ENCODE measurements at regions not wholly inside any gene's neighbourhood (a gene's known extent, or its start where the extent isn't known, plus 50 kb on each side); places are given as distances from the start of the nearest gene placed in this dataset.

GRCh38 chr14:86050072-86050683, 520.2 kb downstream of the FLRT2 start:
- in situ Hi-C loops (cut with MboI) (no loop called here), intact Hi-C loops (cut with micrococcal nuclease; ENCODE audit: unreplicated experiment) (no loop called here)
- SMC1A ChIA-PET (ENCODE audit: uncharacterized antibody, unreplicated experiment) = interaction anchor here (1.1 kb wide), 1 partner anchor 604 kb away, joined by 3 read pairs; no protein-coding TSS in a partner anchor
- no peak for DNase-seq (ENCODE audit: low read depth, low spot score)
- POLR2A ChIA-PET = no interaction called here
- 15% methylated on average over 2 of the region's 2 CpGs for WGBS (ENCODE audit: insufficient coverage, insufficient replicate concordance, low lambda C conversion rate, missing lambda C conversion rate)
- CTCF ChIA-PET = interaction anchor here (0.8 to 2.6 kb wide), 3 partner anchors 11 to 183 kb away, joined by 3 to 19 read pairs (median 7); no protein-coding TSS in a partner anchor
- Histone ChIP-seq H3K79me2 (ENCODE audit: control insufficient read depth, insufficient read depth, low read length) (no peaks in the 10 kb centered on the region), H3K9me3 (replicated peaks; ENCODE audit: control insufficient read depth, insufficient read depth, low read length) (no peaks in the 10 kb centered on the region; the same call in 2 of the 3 replicates), H3K27me3 (replicated peaks in 1 of 2; ENCODE audit: control insufficient read depth in 2 of 2, insufficient read depth in 2 of 2, low read length in 1 of 2) (no peaks in the 10 kb centered on the region), H4K20me1 (ENCODE audit: control insufficient read depth, insufficient read depth) (no peaks in the 10 kb centered on the region), H3K4me3 (no peak overlapping the region), H3K4me2 (ENCODE audit: control insufficient read depth, insufficient read depth) (no peak overlapping the region), H3K27ac (ENCODE audit: control insufficient read depth, insufficient read depth) (no peak overlapping the region), H3K9ac (ENCODE audit: control insufficient read depth, insufficient read depth, low read length) (no peak overlapping the region), H3K36me3 (ENCODE audit: control insufficient read depth in 2 of 2, insufficient read depth in 2 of 2, low read length in 1 of 2) (no peaks in the 10 kb centered on the region), H3K4me1 (ENCODE audit: control insufficient read depth, insufficient read depth, low read length) (no peaks in the 10 kb centered on the region), H2AFZ (ENCODE audit: control insufficient read depth, low read depth, low read length) (no peak overlapping the region)
- no peak for ATAC-seq
- no TSS peak for BruUV-seq (replicated peaks)
- RAD21 ChIA-PET (ENCODE audit: unreplicated experiment) = no interaction called here
- no peak for FAIRE-seq
- TF ChIP-seq RELB (IDR thresholded peaks at IDR 0.05; ENCODE audit: low read depth) (no peak), ZZZ3 (IDR thresholded peaks at IDR 0.05; ENCODE audit: control insufficient read depth, insufficient read length, low read depth) (no peak), EGR1 (IDR thresholded peaks at IDR 0.05; ENCODE audit: borderline replicate concordance in 1 of 2, low read depth in 2 of 2, low read length in 2 of 2) (no peak), RFX5 (IDR thresholded peaks at IDR 0.05; ENCODE audit: low read depth, low read length) (no peak), ZBTB33 (IDR thresholded peaks at IDR 0.05) (no peak), STAT3 (IDR thresholded peaks at IDR 0.05; ENCODE audit: low read depth, low read length) (no peak), KDM1A (IDR thresholded peaks at IDR 0.05; ENCODE audit: borderline replicate concordance) (no peak), ZNF217 (IDR thresholded peaks at IDR 0.05) (no peak), NFXL1 (IDR thresholded peaks at IDR 0.05; ENCODE audit: borderline replicate concordance) (no peak), MYC (IDR thresholded peaks at IDR 0.05; ENCODE audit: insufficient read depth, insufficient read length, insufficient replicate concordance, low read length, severe bottlenecking) (no peak)
- TF ChIP-seq, protein P1, sequence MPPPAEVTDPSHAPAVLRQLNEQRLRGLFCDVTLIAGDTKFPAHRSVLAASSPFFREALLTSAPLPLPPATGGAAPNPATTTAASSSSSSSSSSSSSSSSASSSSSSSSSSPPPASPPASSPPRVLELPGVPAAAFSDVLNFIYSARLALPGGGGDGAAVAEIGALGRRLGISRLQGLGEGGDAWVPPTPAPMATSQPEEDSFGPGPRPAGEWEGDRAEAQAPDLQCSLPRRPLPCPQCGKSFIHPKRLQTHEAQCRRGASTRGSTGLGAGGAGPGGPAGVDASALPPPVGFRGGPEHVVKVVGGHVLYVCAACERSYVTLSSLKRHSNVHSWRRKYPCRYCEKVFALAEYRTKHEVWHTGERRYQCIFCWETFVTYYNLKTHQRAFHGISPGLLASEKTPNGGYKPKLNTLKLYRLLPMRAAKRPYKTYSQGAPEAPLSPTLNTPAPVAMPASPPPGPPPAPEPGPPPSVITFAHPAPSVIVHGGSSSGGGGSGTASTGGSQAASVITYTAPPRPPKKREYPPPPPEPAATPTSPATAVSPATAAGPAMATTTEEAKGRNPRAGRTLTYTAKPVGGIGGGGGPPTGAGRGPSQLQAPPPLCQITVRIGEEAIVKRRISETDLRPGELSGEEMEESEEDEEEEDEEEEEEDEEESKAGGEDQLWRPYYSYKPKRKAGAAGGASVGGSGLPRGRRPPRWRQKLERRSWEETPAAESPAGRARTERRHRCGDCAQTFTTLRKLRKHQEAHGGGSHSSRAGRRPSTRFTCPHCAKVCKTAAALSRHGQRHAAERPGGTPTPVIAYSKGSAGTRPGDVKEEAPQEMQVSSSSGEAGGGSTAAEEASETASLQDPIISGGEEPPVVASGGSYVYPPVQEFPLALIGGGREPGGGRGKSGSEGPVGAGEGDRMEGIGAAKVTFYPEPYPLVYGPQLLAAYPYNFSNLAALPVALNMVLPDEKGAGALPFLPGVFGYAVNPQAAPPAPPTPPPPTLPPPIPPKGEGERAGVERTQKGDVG (CRISPR knock-in tag; IDR thresholded peaks at IDR 0.05) = no peak
- TF ChIP-seq, protein P2, sequence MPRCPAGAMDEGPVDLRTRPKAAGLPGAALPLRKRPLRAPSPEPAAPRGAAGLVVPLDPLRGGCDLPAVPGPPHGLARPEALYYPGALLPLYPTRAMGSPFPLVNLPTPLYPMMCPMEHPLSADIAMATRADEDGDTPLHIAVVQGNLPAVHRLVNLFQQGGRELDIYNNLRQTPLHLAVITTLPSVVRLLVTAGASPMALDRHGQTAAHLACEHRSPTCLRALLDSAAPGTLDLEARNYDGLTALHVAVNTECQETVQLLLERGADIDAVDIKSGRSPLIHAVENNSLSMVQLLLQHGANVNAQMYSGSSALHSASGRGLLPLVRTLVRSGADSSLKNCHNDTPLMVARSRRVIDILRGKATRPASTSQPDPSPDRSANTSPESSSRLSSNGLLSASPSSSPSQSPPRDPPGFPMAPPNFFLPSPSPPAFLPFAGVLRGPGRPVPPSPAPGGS (IDR thresholded peaks at IDR 0.05; ENCODE audit: borderline replicate concordance, insufficient read depth, low read depth, low read length, poor library complexity, severe bottlenecking) = no peak
- TF ChIP-seq, protein P3, sequence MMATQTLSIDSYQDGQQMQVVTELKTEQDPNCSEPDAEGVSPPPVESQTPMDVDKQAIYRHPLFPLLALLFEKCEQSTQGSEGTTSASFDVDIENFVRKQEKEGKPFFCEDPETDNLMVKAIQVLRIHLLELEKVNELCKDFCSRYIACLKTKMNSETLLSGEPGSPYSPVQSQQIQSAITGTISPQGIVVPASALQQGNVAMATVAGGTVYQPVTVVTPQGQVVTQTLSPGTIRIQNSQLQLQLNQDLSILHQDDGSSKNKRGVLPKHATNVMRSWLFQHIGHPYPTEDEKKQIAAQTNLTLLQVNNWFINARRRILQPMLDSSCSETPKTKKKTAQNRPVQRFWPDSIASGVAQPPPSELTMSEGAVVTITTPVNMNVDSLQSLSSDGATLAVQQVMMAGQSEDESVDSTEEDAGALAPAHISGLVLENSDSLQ (IDR thresholded peaks at IDR 0.05) = no peak
